ENCODE measurements at regions not wholly inside any gene's neighbourhood (a gene's known extent, or its start where the extent isn't known, plus 50 kb on each side); places are given as distances from the start of the nearest gene placed in this dataset.

- TF ChIP-seq CTCF (IDR thresholded peaks at IDR 0.05; ENCODE audit: poor library complexity) (no peak), EZH2phosphoT487 (IDR thresholded peaks at IDR 0.05; ENCODE audit: low read depth, severe bottlenecking, unreplicated experiment) (no peak)
These were observed 51.0 kb upstream of the PSD2 start for GRCh38 chr5:139744471-139745131.
